HCT116 (cell line): ENCODE measurements at regions not wholly inside any gene's neighbourhood (a gene's known extent, or its start where the extent isn't known, plus 50 kb on each side); places are given as distances from the start of the nearest gene placed in this dataset.

Experiments used
- ATAC-seq: fragments of 200-7000 bp; cut with Tn5 transposase; 2 replicates; pipeline ENCODE4 v1.9.1; 2020; ENCODE audit warnings: mild to moderate bottlenecking, moderate library complexity
- BruUV-seq: library from RNA; stranded (reverse); fragments of 400-500 nt; replicated peaks from 2 replicates; lab custom pipeline; 2021; lab: Mats Ljungman, UMichigan
- CTCF ChIA-PET: fragments of 300-600 bp; sonication (Branson Sonifier 250); formaldehyde crosslinking; loops from one replicate; lab custom pipeline; 2021; ENCODE audit warnings: antibody characterized with exemption; lab: Charles Lee
- POLR2A ChIA-PET: fragments of 300-600, 350-600 bp; sonication (Branson Sonifier 250); formaldehyde crosslinking; loops from one replicate; lab custom pipeline; 2021; ENCODE audit warnings: antibody characterized with exemption; lab: Charles Lee
- RAD21 ChIA-PET, 2 experiments: fragments of 300-600 bp; sonication (Branson Sonifier 250); formaldehyde crosslinking; loops; one replicate each; lab custom pipeline; 2023; ENCODE audit warnings: low total read pairs in 2 of 2; ENCODE audit not compliant: uncharacterized antibody in 2 of 2, unreplicated experiment in 2 of 2, low non-redundant PET in 1 of 2; lab: Charles Lee
- DNase-seq: peaks from one replicate; pipeline ENCODE4 v3.0.0-alpha.2; 2010; ENCODE audit warnings: low read depth, low spot score
- H2AFZ ChIP-seq: fragments of 200-600 bp; shearing (Covaris generic), sonication (generic); 2 replicates; pipeline ENCODE4 v1.6.1; 2017; ENCODE audit warnings: low read depth, mixed run types, mixed read lengths, antibody characterized with exemption, low read length; ENCODE audit not compliant: poor library complexity, severe bottlenecking
- H3K27ac ChIP-seq: 2 replicates; pipeline ENCODE4 v1.5.1; 2012; ENCODE audit warnings: low read depth, low read length
- H3K27me3 ChIP-seq: fragments of 200-600 bp; sonication (generic); 2 replicates; pipeline ENCODE4 v1.6.1; 2016; ENCODE audit warnings: mixed run types, low read length, mixed read lengths; ENCODE audit not compliant: insufficient read depth
- H3K36me3 ChIP-seq, 2 experiments: fragments of 200-500 bp in 1 of 2; fragments of 200-600 bp in 1 of 2; sonication (Bioruptor generic) in 1 of 2; sonication (generic) in 1 of 2; 2 replicates each; pipeline versions ENCODE4 v1.5.1 to v1.6.1; 2014 to 2016; ENCODE audit warnings: low read length in 2 of 2, inconsistent platforms in 1 of 2, mixed read lengths in 1 of 2, mixed run types in 1 of 2; ENCODE audit not compliant: insufficient read depth in 2 of 2, control insufficient read depth in 1 of 2
- H3K4me1 ChIP-seq, 2 experiments: fragments of 200-600 bp in 1 of 2; sonication (generic) in 1 of 2; 2 replicates each; pipeline versions ENCODE4 v1.5.1 to v1.6.1; 2012 to 2017; ENCODE audit warnings: low read length in 2 of 2, inconsistent platforms in 1 of 2, mild to moderate bottlenecking in 1 of 2, mixed read lengths in 1 of 2, mixed run types in 1 of 2, moderate library complexity in 1 of 2; ENCODE audit not compliant: insufficient read depth in 2 of 2, control insufficient read depth in 1 of 2
- H3K4me2 ChIP-seq: fragments of 200-600 bp; sonication (generic); 2 replicates; pipeline ENCODE4 v1.6.1; 2017; ENCODE audit warnings: mixed run types, low read length, mixed read lengths
- H3K4me3 ChIP-seq, 2 experiments: fragments of 200-600 bp in 1 of 2; sonication (generic) in 1 of 2; replicated peaks in 1 of 2; 2 replicates each; pipeline ENCODE4 v1.5.1; 2011 to 2016; ENCODE audit warnings: low read length in 2 of 2, control low read depth in 1 of 2, low read depth in 1 of 2, mild to moderate bottlenecking in 1 of 2, mixed read lengths in 1 of 2, mixed run types in 1 of 2
- H3K79me2 ChIP-seq: fragments of 200-600 bp; sonication (generic); 2 replicates; pipeline ENCODE4 v1.6.1; 2017; ENCODE audit warnings: mild to moderate bottlenecking, mixed run types, low read length, moderate library complexity, mixed read lengths; ENCODE audit not compliant: insufficient read depth
- H3K9ac ChIP-seq: fragments of 200-600 bp; sonication (generic); 2 replicates; pipeline ENCODE4 v1.6.1; 2016; ENCODE audit warnings: low read length, mixed read lengths
- H3K9me2 ChIP-seq: fragments of 200-600 bp; sonication (generic), shearing (Covaris generic); 2 replicates; pipeline ENCODE4 v1.6.1; 2017; ENCODE audit warnings: mixed run types, mild to moderate bottlenecking, moderate library complexity; ENCODE audit not compliant: insufficient read depth
- H3K9me3 ChIP-seq, 2 experiments: fragments of 200-500 bp in 1 of 2; fragments of 200-600 bp in 1 of 2; sonication (Bioruptor generic) in 1 of 2; sonication (generic) in 1 of 2; 2 replicates each; pipeline ENCODE4 v1.6.1; 2014 to 2017; ENCODE audit warnings: low read length in 2 of 2, mixed read lengths in 2 of 2, inconsistent platforms in 1 of 2, low read depth in 1 of 2, mild to moderate bottlenecking in 1 of 2, mixed run types in 1 of 2, moderate library complexity in 1 of 2; ENCODE audit not compliant: control insufficient read depth in 1 of 2, insufficient read depth in 1 of 2
- H4K20me1 ChIP-seq: fragments of 200-600 bp; sonication (generic), shearing (Covaris generic); 2 replicates; pipeline ENCODE4 v1.6.1; 2017; ENCODE audit warnings: mixed run types, mild to moderate bottlenecking, moderate library complexity; ENCODE audit not compliant: insufficient read depth
- ATF3 ChIP-seq: IDR thresholded peaks from 2 replicates; pipeline ENCODE4 v1.6.1; 2012
- CEBPB ChIP-seq: IDR thresholded peaks from 2 replicates; pipeline ENCODE4 v1.6.1; 2012; ENCODE audit warnings: low read depth
- CTCF ChIP-seq, 3 experiments: fragments of 200-600 bp in 1 of 3; sonication (generic) in 1 of 3; IDR thresholded peaks in 2 of 3; conservative IDR thresholded peaks in 1 of 3; 2 replicates each; pipeline ENCODE4 v1.5.1; 2012 to 2017; ENCODE audit warnings: low read depth in 2 of 3, low read length in 2 of 3, antibody characterized with exemption in 1 of 3, borderline replicate concordance in 1 of 3, control low read depth in 1 of 3, mild to moderate bottlenecking in 1 of 3, mixed read lengths in 1 of 3, mixed run types in 1 of 3, moderate library complexity in 1 of 3; ENCODE audit not compliant: insufficient read depth in 1 of 3
- EZH2 ChIP-seq: fragments of 200-600 bp; sonication (generic); IDR thresholded peaks from 2 replicates; pipeline ENCODE4 v1.6.1; 2017; ENCODE audit warnings: antibody characterized with exemption, mixed run types
- FOSL1 ChIP-seq: IDR thresholded peaks from 2 replicates; pipeline ENCODE4 v1.6.1; 2012; ENCODE audit warnings: low read depth
- JUND ChIP-seq: IDR thresholded peaks from 2 replicates; pipeline ENCODE4 v1.6.1; 2012
- MAX ChIP-seq: IDR thresholded peaks from 2 replicates; pipeline ENCODE4 v1.6.1; 2012
- RAD21 ChIP-seq: IDR thresholded peaks from 2 replicates; pipeline ENCODE4 v1.6.1; 2012; ENCODE audit warnings: low read depth, mild to moderate bottlenecking
- REST ChIP-seq: IDR thresholded peaks from 2 replicates; pipeline ENCODE4 v1.6.1; 2012; ENCODE audit warnings: low read depth
- SRF ChIP-seq: IDR thresholded peaks from 2 replicates; pipeline ENCODE4 v1.6.1; 2012; ENCODE audit warnings: low read depth
- YY1 ChIP-seq: IDR thresholded peaks from 2 replicates; pipeline ENCODE4 v1.6.1; 2011; ENCODE audit warnings: low read length, low read depth, moderate library complexity, mild to moderate bottlenecking; ENCODE audit not compliant: insufficient replicate concordance; ENCODE audit errors: extremely low read depth
- intact Hi-C: fragments of 100-400 bp; cut with micrococcal nuclease; formaldehyde crosslinking; loops from 2 replicates; pipeline ENCODE4 v1.10.0; 2022

- RAD21 ChIA-PET = interaction anchor here in 1 of 2 experiments (0.6 kb wide), 1 partner anchor 328 kb away, joined by 6 read pairs; no protein-coding TSS in a partner anchor
- CTCF ChIA-PET = interaction anchor here (0.6 to 1.2 kb wide), 4 partner anchors 14 to 159 kb away, joined by 3 read pairs; no protein-coding TSS in a partner anchor
- POLR2A ChIA-PET = no interaction called here
- Histone ChIP-seq H3K36me3 (no peaks in the 10 kb centered on the region), H4K20me1 (no peaks in the 10 kb centered on the region), H3K4me1 (no peaks in the 10 kb centered on the region), H3K9me2 (no peaks in the 10 kb centered on the region), H3K79me2 (no peaks in the 10 kb centered on the region), H3K27me3 (no peaks in the 10 kb centered on the region), H3K9ac (no peak overlapping the region)
- peak; percentile 13 for DNase-seq
- BruUV-seq = no TSS peak
- intact Hi-C loops = loop anchor here (5.0 kb wide), 1 partner anchor 231 kb away; no protein-coding TSS in a partner anchor
- TF ChIP-seq SRF (no peak), MAX (no peak), YY1 (no peak), ATF3 (no peak), RAD21 (peak; percentile 24; the same call in 1 of the 2 replicates), CTCF (IDR thresholded peaks at IDR 0.05 in 2 of 3, conservative IDR thresholded peaks at IDR 0.05 in 1 of 3; ENCODE audit: borderline replicate concordance in 1 of 3, insufficient read depth in 1 of 3, low read depth in 2 of 3, low read length in 2 of 3) (peak; percentile 34 to 88 (median 76); a peak in 5 of 6 replicates), CEBPB (no peak), EZH2 (no peak), JUND (no peak), REST (no peak), FOSL1 (no peak)
- TF ChIP-seq, all 23 proteins: peak for 2
- H3K9me3 ChIP-seq = no peaks in the 10 kb centered on the region
- no peak overlapping the region for H3K27ac ChIP-seq
- H3K4me2 ChIP-seq = no peak overlapping the region
- ATAC-seq = peak; percentile 94
- no peak overlapping the region for H3K4me3 ChIP-seq
- H2AFZ ChIP-seq = no peak overlapping the region
Observed at GRCh38 chr3:87771337-87772192, 287.2 kb downstream of the CGGBP1 start.
